ENCODE measurements at regions not wholly inside any gene's neighbourhood (a gene's known extent, or its start where the extent isn't known, plus 50 kb on each side); places are given as distances from the start of the nearest gene placed in this dataset.
"Not testable (repeated sequence)": the region's sequence is repeated elsewhere in the genome, so short reads cannot be mapped to it uniquely, and the experiment has no call there.

DNA sequence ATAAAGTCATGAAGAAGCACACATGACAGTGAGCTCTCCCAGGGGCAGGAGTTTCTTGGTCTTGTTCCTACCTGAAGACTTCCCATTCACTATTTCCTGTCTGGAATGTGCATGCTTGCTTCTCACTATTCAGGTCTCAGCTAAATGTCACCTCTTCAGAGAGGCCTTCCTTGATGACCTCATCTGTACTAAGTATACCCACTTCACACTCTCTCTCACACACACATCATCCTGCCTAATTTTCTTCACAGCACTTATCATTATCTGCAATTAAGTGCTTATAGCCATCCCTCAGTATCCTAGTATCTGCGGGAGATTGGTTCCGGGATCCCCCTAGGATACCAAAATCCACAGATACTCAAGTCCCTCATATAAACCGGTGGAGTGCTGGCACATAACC lies 146.4 kb upstream of the IVNS1ABP start:
- H3K4me1 ChIP-seq (ENCODE audit: control insufficient read depth, insufficient read depth, low read length, poor library complexity, severe bottlenecking) = no peaks in the 10 kb centered on the region
- no peak for DNase-seq
- no peak overlapping the region for H3K27ac ChIP-seq (ENCODE audit: insufficient read depth, low read length, poor library complexity, severe bottlenecking)
- no peaks in the 10 kb centered on the region for H3K36me3 ChIP-seq (ENCODE audit: control insufficient read depth, insufficient read depth, low read length)
- H3K9me3 ChIP-seq (ENCODE audit: control insufficient read depth, low read length) = no peaks in the 10 kb centered on the region
- no peak overlapping the region for H3K4me3 ChIP-seq (ENCODE audit: insufficient read depth, low read depth, low read length, poor library complexity, severe bottlenecking)
- no peaks in the 10 kb centered on the region for H3K27me3 ChIP-seq (replicated peaks; ENCODE audit: control insufficient read depth, insufficient read depth, low read length, poor library complexity, severe bottlenecking)

DNA sequence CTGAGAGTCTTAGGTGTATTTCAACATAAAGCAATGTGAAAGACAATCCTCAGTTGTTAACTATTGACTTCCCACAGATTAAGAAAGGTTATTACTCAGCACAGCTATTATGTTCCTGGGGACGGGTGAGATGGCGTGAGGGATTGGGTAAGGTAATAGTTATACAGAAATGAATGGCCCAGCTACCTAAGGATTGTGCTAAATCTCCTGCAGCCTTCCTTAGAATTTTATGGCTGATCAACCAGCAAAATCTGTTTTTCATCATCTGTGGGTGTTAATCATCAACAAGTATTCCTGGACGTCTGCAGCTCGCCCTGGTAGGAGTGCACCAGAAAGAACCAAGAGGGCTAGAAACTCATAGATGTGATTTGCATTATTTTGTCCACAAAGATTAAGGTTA lies 146.0 kb upstream of the IVNS1ABP start:
- DNase-seq = no peak
- Histone ChIP-seq H3K36me3 (ENCODE audit: control insufficient read depth, insufficient read depth, low read length) (no peaks in the 10 kb centered on the region), H3K27ac (ENCODE audit: insufficient read depth, low read length, poor library complexity, severe bottlenecking) (no peak overlapping the region), H3K27me3 (replicated peaks; ENCODE audit: control insufficient read depth, insufficient read depth, low read length, poor library complexity, severe bottlenecking) (no peaks in the 10 kb centered on the region), H3K4me1 (ENCODE audit: control insufficient read depth, insufficient read depth, low read length, poor library complexity, severe bottlenecking) (no peaks in the 10 kb centered on the region), H3K4me3 (ENCODE audit: insufficient read depth, low read depth, low read length, poor library complexity, severe bottlenecking) (no peak overlapping the region), H3K9me3 (ENCODE audit: control insufficient read depth, low read length) (no peaks in the 10 kb centered on the region)

DNA sequence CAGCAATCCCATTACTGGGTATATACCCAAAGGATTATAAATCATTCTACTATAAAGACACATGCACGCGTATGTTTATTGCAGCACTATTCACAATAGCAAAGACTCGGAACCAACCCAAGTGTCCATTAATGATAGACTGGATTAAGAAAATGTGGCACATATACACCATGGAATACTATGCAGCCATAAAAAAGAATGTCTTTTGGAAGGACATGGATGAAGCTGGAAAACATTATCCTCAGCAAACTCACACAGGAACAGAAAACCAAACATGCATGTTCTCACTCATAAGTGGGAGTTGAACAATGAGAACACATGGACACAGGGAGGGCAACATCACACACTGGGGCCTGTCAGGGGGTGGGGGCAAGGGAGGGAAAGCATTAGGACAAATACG lies 143.7 kb upstream of the IVNS1ABP start:
- H3K4me3 ChIP-seq (ENCODE audit: insufficient read depth, low read depth, low read length, poor library complexity, severe bottlenecking); H3K36me3 ChIP-seq (ENCODE audit: control insufficient read depth, insufficient read depth, low read length); H3K4me1 ChIP-seq (ENCODE audit: control insufficient read depth, insufficient read depth, low read length, poor library complexity, severe bottlenecking); DNase-seq; H3K27ac ChIP-seq (ENCODE audit: insufficient read depth, low read length, poor library complexity, severe bottlenecking); H3K27me3 ChIP-seq (replicated peaks; ENCODE audit: control insufficient read depth, insufficient read depth, low read length, poor library complexity, severe bottlenecking); H3K9me3 ChIP-seq (ENCODE audit: control insufficient read depth, low read length): not testable (repeated sequence)

DNA sequence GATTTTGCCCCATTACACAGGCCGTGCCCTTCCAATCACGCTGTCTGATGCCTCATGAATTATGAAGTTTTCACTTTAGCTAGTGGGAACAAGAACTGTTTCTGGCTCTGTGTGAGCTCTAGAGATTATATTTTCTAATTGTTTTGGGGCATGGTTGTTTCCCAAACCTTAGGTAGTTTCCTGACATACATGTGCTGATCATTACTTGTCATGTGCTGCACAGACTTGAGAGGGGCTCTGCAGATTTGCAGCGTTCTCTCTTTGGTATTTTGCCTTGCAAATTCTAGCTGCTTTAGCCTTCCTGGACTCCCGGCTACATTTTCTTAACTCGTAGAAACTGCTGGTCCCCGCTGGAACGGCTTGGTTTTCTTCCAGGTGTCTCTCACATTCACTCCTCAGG lies 142.1 kb upstream of the IVNS1ABP start:
- H3K27me3 ChIP-seq (replicated peaks; ENCODE audit: control insufficient read depth, insufficient read depth, low read length, poor library complexity, severe bottlenecking) = no peaks in the 10 kb centered on the region
- H3K27ac ChIP-seq (ENCODE audit: insufficient read depth, low read length, poor library complexity, severe bottlenecking) = no peak overlapping the region
- DNase-seq = no peak
- no peaks in the 10 kb centered on the region for H3K4me1 ChIP-seq (ENCODE audit: control insufficient read depth, insufficient read depth, low read length, poor library complexity, severe bottlenecking)
- no peaks in the 10 kb centered on the region for H3K9me3 ChIP-seq (ENCODE audit: control insufficient read depth, low read length)
- H3K4me3 ChIP-seq (ENCODE audit: insufficient read depth, low read depth, low read length, poor library complexity, severe bottlenecking) = no peak overlapping the region
- H3K36me3 ChIP-seq (ENCODE audit: control insufficient read depth, insufficient read depth, low read length) = no peaks in the 10 kb centered on the region

DNA sequence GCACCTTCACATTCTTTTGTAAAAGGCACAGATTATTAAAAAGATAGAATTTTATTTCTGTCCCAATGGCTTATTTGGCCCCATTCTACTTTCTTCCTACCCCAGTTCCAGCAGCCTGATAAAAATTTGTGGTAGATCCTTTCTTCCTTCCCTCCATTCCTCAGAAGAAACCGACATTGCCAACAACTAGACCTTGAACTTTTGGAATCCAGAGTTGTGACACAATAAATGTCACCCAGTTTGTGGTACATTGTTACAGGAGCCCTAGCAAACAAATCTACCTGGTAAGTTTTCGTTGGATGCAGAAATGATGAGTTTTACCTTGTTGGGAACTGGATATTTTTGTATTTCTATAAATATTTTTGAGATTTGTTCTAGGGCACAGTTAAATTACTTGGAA lies 141.6 kb upstream of the IVNS1ABP start:
- Histone ChIP-seq H3K4me3 (ENCODE audit: insufficient read depth, low read depth, low read length, poor library complexity, severe bottlenecking) (no peak overlapping the region), H3K27ac (ENCODE audit: insufficient read depth, low read length, poor library complexity, severe bottlenecking) (no peak overlapping the region), H3K36me3 (ENCODE audit: control insufficient read depth, insufficient read depth, low read length) (no peaks in the 10 kb centered on the region), H3K9me3 (ENCODE audit: control insufficient read depth, low read length) (no peaks in the 10 kb centered on the region), H3K4me1 (ENCODE audit: control insufficient read depth, insufficient read depth, low read length, poor library complexity, severe bottlenecking) (no peaks in the 10 kb centered on the region), H3K27me3 (replicated peaks; ENCODE audit: control insufficient read depth, insufficient read depth, low read length, poor library complexity, severe bottlenecking) (no peaks in the 10 kb centered on the region)
- DNase-seq = no peak

DNA sequence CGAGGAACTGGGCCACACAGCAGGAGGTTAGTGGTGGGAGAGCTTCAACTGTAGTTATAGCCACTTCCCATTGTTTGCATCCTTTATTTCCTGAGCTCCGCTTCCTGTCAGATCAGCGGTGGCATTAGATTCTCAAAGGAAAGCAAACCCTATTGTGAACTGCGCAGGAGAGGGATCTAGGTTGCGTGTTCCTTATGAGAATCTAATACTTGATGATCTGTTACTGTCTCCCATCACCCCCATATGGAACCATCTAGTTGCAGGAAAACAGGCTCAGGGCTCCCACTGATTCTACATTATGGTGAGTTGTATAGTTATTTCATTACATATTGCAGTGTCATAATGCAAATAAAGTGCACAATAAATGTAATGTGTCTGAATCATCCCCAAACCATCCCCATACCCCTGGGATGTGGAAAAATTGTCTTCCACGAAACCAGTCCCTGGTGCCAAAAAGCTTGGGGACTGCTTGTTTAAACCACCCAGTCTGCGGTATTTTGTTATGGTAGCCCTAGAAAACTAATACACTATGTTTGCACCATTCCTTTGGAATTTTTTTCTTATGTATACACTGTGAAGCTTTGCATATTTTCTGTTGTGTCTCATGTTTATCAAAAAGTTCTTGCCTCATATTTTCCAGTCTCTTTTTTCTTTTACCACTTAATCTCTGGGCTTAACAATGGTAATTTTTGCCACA lies 136.6 kb upstream of the IVNS1ABP start:
- DNase-seq = no peak
- H3K27ac ChIP-seq (ENCODE audit: insufficient read depth, low read length, poor library complexity, severe bottlenecking) = no peak overlapping the region
- no peak overlapping the region for H3K4me3 ChIP-seq (ENCODE audit: insufficient read depth, low read depth, low read length, poor library complexity, severe bottlenecking)
- H3K4me1 ChIP-seq (ENCODE audit: control insufficient read depth, insufficient read depth, low read length, poor library complexity, severe bottlenecking) = no peaks in the 10 kb centered on the region
- no peaks in the 10 kb centered on the region for H3K9me3 ChIP-seq (ENCODE audit: control insufficient read depth, low read length)
- no peaks in the 10 kb centered on the region for H3K27me3 ChIP-seq (replicated peaks; ENCODE audit: control insufficient read depth, insufficient read depth, low read length, poor library complexity, severe bottlenecking)
- H3K36me3 ChIP-seq (ENCODE audit: control insufficient read depth, insufficient read depth, low read length) = no peaks in the 10 kb centered on the region

DNA sequence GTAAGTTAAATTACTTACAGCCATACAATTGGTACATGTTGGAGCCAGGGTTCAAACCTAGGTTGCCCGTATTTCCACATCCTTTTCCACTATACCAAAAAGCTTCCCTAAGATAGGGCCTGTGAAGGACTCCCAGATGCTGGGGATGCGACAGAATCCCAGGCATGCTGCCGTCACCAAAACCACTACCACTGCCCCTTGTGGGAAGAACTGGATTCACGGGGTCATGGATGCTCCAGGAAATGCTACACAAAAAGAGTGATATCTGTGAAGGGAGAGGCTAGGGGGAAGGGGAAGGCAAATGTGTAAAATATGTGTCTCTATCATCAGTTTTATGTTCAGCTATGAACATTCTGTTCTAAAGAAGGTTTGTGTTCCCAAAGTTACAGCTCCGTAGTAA lies 133.9 kb upstream of the IVNS1ABP start:
- Histone ChIP-seq H3K27me3 (replicated peaks; ENCODE audit: control insufficient read depth, insufficient read depth, low read length, poor library complexity, severe bottlenecking) (no peaks in the 10 kb centered on the region), H3K4me1 (ENCODE audit: control insufficient read depth, insufficient read depth, low read length, poor library complexity, severe bottlenecking) (no peaks in the 10 kb centered on the region), H3K9me3 (ENCODE audit: control insufficient read depth, low read length) (no peaks in the 10 kb centered on the region), H3K36me3 (ENCODE audit: control insufficient read depth, insufficient read depth, low read length) (no peaks in the 10 kb centered on the region), H3K27ac (ENCODE audit: insufficient read depth, low read length, poor library complexity, severe bottlenecking) (no peak overlapping the region), H3K4me3 (ENCODE audit: insufficient read depth, low read depth, low read length, poor library complexity, severe bottlenecking) (no peak overlapping the region)
- no peak for DNase-seq

DNA sequence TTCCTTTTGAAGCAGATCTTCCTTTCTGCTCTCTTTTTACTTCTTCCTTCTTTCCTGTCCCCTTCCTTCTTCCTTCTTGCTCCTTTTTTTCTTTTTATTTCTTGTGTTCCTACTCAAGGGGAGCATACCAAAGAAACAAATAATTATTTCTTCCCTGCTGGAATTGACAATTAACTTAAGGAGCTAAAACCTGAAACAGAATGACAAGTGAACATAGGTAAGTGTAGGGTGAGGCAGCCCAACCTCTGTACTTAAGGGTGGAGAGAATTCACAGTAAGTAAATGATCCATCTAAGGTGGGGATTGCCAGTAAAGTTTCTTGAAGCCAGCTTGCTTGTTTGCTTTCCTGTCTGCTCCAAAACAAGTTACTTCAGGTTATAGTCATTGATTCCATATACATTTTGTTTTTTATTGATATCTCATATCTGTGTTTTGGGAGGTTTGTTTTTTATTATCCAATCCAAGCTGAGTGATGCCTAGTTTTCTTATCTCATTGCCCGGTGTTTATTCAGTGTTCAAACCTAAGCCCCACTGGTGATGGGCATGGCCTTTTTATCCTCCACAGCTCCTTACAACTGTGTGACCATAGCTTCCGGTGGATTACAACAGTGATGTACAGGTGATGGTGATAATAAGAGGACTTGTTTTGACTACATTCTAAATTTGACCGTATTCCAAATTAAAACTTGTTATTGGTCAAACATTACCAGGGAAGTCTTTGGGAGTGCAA lies 133.2 kb upstream of the IVNS1ABP start:
- no peak overlapping the region for H3K27ac ChIP-seq (ENCODE audit: insufficient read depth, low read length, poor library complexity, severe bottlenecking)
- DNase-seq = no peak

DNA sequence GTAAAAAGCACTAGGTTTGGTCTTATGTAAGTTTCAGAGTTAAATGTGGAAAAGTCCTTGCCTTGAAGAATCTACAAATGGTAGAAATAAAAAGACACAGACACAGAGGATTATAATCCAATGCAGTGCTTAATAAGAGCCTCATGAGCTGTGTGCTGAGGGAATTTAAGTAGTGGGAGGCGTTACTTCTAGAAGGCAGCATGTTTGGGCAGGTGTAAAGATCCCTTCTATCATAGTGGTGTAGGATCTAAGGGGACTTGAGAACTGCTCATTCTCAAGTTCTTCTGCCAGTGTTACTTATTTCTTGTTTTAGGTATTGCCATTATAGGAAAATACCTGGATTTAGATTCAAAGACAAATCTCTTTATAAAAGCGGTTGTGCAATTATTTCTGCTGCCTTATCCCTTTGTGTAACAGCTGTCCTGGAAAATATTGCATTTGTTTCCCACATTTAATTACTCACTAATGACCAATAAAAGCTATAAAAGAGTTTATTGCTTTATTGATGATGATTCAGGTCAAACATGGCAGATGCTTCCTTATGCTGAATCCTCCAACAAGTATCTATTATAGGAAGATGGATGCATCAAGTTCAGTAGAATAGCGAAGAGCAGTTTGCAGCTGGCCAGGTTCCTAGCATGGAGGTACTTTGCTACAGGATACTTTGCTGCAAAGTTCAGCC lies 132.5 kb upstream of the IVNS1ABP start:
- Histone ChIP-seq H3K36me3 (ENCODE audit: control insufficient read depth, insufficient read depth, low read length) (no peaks in the 10 kb centered on the region), H3K27ac (ENCODE audit: insufficient read depth, low read length, poor library complexity, severe bottlenecking) (no peak overlapping the region)
- DNase-seq = no peak

More for the DNA sequence above, 133.2 kb upstream of the IVNS1ABP start:
- H3K4me3 ChIP-seq (ENCODE audit: insufficient read depth, low read depth, low read length, poor library complexity, severe bottlenecking) = no peak overlapping the region
- no peaks in the 10 kb centered on the region for H3K4me1 ChIP-seq (ENCODE audit: control insufficient read depth, insufficient read depth, low read length, poor library complexity, severe bottlenecking)
- H3K9me3 ChIP-seq (ENCODE audit: control insufficient read depth, low read length) = no peaks in the 10 kb centered on the region
- H3K36me3 ChIP-seq (ENCODE audit: control insufficient read depth, insufficient read depth, low read length) = no peaks in the 10 kb centered on the region
- H3K27me3 ChIP-seq (replicated peaks; ENCODE audit: control insufficient read depth, insufficient read depth, low read length, poor library complexity, severe bottlenecking) = no peaks in the 10 kb centered on the region

DNA sequence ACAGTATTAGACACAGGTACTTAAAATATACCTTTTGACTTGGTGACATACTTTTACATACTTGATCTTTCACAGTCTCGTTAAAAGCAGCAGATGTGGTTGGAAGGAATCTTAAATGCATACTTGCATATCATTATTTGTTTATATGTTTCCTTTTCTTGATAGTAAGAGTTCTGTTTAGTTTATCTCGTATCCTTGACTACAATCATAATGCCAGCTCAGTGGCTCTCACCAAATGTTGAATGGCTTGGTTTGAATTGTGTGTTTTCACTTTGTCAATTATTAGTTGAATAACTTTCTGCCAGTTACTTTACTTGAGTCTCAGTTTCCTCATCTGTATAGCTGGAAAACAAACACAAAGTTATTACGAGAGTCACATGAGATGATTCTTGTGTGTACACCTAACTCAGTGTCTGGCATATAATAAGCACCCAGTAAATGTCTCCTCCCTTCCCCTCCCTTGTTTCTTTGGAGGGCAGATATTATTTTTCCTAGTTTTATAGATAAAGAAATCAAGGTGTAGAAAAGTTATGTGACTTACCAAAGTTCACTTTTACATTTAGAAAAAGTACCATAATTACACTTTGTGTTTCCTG lies 131.6 kb upstream of the IVNS1ABP start:
- no peaks in the 10 kb centered on the region for H3K4me1 ChIP-seq (ENCODE audit: control insufficient read depth, insufficient read depth, low read length, poor library complexity, severe bottlenecking)
- H3K4me3 ChIP-seq (ENCODE audit: insufficient read depth, low read depth, low read length, poor library complexity, severe bottlenecking) = no peak overlapping the region
- no peak overlapping the region for H3K27ac ChIP-seq (ENCODE audit: insufficient read depth, low read length, poor library complexity, severe bottlenecking)
- H3K27me3 ChIP-seq (replicated peaks; ENCODE audit: control insufficient read depth, insufficient read depth, low read length, poor library complexity, severe bottlenecking) = no peaks in the 10 kb centered on the region
- no peaks in the 10 kb centered on the region for H3K9me3 ChIP-seq (ENCODE audit: control insufficient read depth, low read length)
- H3K36me3 ChIP-seq (ENCODE audit: control insufficient read depth, insufficient read depth, low read length) = no peaks in the 10 kb centered on the region
- no peak for DNase-seq

More for the DNA sequence above, 132.5 kb upstream of the IVNS1ABP start:
- Histone ChIP-seq H3K27me3 (replicated peaks; ENCODE audit: control insufficient read depth, insufficient read depth, low read length, poor library complexity, severe bottlenecking) (no peaks in the 10 kb centered on the region), H3K4me1 (ENCODE audit: control insufficient read depth, insufficient read depth, low read length, poor library complexity, severe bottlenecking) (no peaks in the 10 kb centered on the region), H3K4me3 (ENCODE audit: insufficient read depth, low read depth, low read length, poor library complexity, severe bottlenecking) (no peak overlapping the region), H3K9me3 (ENCODE audit: control insufficient read depth, low read length) (no peaks in the 10 kb centered on the region)

Measured in effector memory CD4-positive, alpha-beta T cell (primary cell).